ENCODE measurements at regions not wholly inside any gene's neighbourhood (a gene's known extent, or its start where the extent isn't known, plus 50 kb on each side); places are given as distances from the start of the nearest gene placed in this dataset.

GRCh38 chr1:168636200-168636599, 59.8 kb downstream of the XCL1 start:
- TF ChIP-seq, protein P1, sequence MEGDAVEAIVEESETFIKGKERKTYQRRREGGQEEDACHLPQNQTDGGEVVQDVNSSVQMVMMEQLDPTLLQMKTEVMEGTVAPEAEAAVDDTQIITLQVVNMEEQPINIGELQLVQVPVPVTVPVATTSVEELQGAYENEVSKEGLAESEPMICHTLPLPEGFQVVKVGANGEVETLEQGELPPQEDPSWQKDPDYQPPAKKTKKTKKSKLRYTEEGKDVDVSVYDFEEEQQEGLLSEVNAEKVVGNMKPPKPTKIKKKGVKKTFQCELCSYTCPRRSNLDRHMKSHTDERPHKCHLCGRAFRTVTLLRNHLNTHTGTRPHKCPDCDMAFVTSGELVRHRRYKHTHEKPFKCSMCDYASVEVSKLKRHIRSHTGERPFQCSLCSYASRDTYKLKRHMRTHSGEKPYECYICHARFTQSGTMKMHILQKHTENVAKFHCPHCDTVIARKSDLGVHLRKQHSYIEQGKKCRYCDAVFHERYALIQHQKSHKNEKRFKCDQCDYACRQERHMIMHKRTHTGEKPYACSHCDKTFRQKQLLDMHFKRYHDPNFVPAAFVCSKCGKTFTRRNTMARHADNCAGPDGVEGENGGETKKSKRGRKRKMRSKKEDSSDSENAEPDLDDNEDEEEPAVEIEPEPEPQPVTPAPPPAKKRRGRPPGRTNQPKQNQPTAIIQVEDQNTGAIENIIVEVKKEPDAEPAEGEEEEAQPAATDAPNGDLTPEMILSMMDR (IDR thresholded peaks at IDR 0.05; ENCODE audit: low read depth, low read length, poor library complexity, severe bottlenecking), result no peak
- TF ChIP-seq EZH2phosphoT487 (IDR thresholded peaks at IDR 0.05; ENCODE audit: borderline replicate concordance, low read length), result no peak
